ENCODE measurements at regions not wholly inside any gene's neighbourhood (a gene's known extent, or its start where the extent isn't known, plus 50 kb on each side); places are given as distances from the start of the nearest gene placed in this dataset.
"Not testable (repeated sequence)": the region's sequence is repeated elsewhere in the genome, so short reads cannot be mapped to it uniquely, and the experiment has no call there.

GRCh38 chr10:125592897-125593296 is 90.1 kb downstream of the TEX36 start:
- Mint-ChIP-seq H3K36me3 (ENCODE audit: low read depth) (peaks cover 6% of the 10 kb centered on the region), H3K4me1 (ENCODE audit: low read depth) (no peaks in the 10 kb centered on the region), H3K9me3 (ENCODE audit: low read depth) (peaks cover 20% of the 10 kb centered on the region), H3K27me3 (ENCODE audit: low read depth) (peaks cover 21% of the 10 kb centered on the region), H3K27ac (ENCODE audit: unreplicated experiment) (no peak overlapping the region), H3K4me3 (ENCODE audit: unreplicated experiment) (no peak overlapping the region)
- DNase-seq (ENCODE audit: low spot score) = no peak
- no peak for TF ChIP-seq CTCF (IDR thresholded peaks at IDR 0.05)

DNA sequence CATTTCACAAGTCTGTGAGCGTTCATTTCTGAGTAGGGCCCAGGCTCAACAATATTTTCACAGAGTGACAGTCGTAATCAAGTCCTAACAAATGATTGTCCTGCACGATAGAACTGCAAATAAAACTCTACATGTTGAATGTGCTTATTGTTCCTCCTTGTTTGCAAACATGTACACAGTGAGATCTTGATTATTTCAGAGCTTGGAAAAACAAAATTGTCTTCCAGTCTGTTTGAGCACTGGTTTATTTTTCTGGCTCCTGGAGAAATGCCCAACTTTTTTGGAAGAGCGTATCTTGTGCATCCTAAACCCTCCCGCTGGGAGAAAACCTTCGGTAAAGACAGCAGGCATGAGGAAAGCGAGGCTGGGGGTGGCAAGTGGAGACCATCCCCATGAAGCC is 91.1 kb downstream of the TEX36 start:
- H3K36me3 Mint-ChIP-seq (ENCODE audit: low read depth) = peaks cover 6% of the 10 kb centered on the region
- peaks cover 22% of the 10 kb centered on the region for H3K27me3 Mint-ChIP-seq (ENCODE audit: low read depth)
- H3K9me3 Mint-ChIP-seq (ENCODE audit: low read depth) = peaks cover 17% of the 10 kb centered on the region
- no peak for DNase-seq (ENCODE audit: low spot score)
- H3K27ac Mint-ChIP-seq (ENCODE audit: unreplicated experiment) = no peak overlapping the region
- H3K4me3 Mint-ChIP-seq (ENCODE audit: unreplicated experiment) = no peak overlapping the region
- no peaks in the 10 kb centered on the region for H3K4me1 Mint-ChIP-seq (ENCODE audit: low read depth)
- no peak for TF ChIP-seq CTCF (IDR thresholded peaks at IDR 0.05)

- not testable (repeated sequence) for H3K4me1 Mint-ChIP-seq (ENCODE audit: low read depth); H3K36me3 Mint-ChIP-seq (ENCODE audit: low read depth); DNase-seq (ENCODE audit: low spot score); H3K4me3 Mint-ChIP-seq (ENCODE audit: unreplicated experiment); H3K9me3 Mint-ChIP-seq (ENCODE audit: low read depth); H3K27ac Mint-ChIP-seq (ENCODE audit: unreplicated experiment)
- H3K27me3 Mint-ChIP-seq (ENCODE audit: low read depth) = peaks cover 17% of the 10 kb centered on the region
Observed at GRCh38 chr10:125588738-125589137, 94.2 kb downstream of the TEX36 start.

- no peaks in the 10 kb centered on the region for H3K36me3 Mint-ChIP-seq (ENCODE audit: low read depth)
- DNase-seq (ENCODE audit: low spot score) = no peak
- H3K9me3 Mint-ChIP-seq (ENCODE audit: low read depth) = peaks cover 3% of the 10 kb centered on the region
- no peaks in the 10 kb centered on the region for H3K4me1 Mint-ChIP-seq (ENCODE audit: low read depth)
- no peak overlapping the region for H3K4me3 Mint-ChIP-seq (ENCODE audit: unreplicated experiment)
- no peak overlapping the region for H3K27ac Mint-ChIP-seq (ENCODE audit: unreplicated experiment)
- TF ChIP-seq CTCF (IDR thresholded peaks at IDR 0.05) = no peak
- H3K27me3 Mint-ChIP-seq (ENCODE audit: low read depth) = peaks cover 12% of the 10 kb centered on the region
Observed at GRCh38 chr10:125584954-125585353, 98.0 kb downstream of the TEX36 start.

- Mint-ChIP-seq H3K4me3 (ENCODE audit: unreplicated experiment) (no peak overlapping the region), H3K9me3 (ENCODE audit: low read depth) (peaks cover 4% of the 10 kb centered on the region), H3K27me3 (ENCODE audit: low read depth) (peaks cover 16% of the 10 kb centered on the region), H3K27ac (ENCODE audit: unreplicated experiment) (no peak overlapping the region), H3K4me1 (ENCODE audit: low read depth) (no peaks in the 10 kb centered on the region), H3K36me3 (ENCODE audit: low read depth) (no peaks in the 10 kb centered on the region)
- DNase-seq (ENCODE audit: low spot score) = no peak
- no peak for TF ChIP-seq CTCF (IDR thresholded peaks at IDR 0.05)
Observed at GRCh38 chr10:125578658-125579315, 104.2 kb downstream of the TEX36 start.

- Mint-ChIP-seq H3K4me1 (ENCODE audit: low read depth) (no peaks in the 10 kb centered on the region), H3K4me3 (ENCODE audit: unreplicated experiment) (no peak overlapping the region), H3K27ac (ENCODE audit: unreplicated experiment) (no peak overlapping the region), H3K36me3 (ENCODE audit: low read depth) (no peaks in the 10 kb centered on the region), H3K9me3 (ENCODE audit: low read depth) (peaks cover 4% of the 10 kb centered on the region), H3K27me3 (ENCODE audit: low read depth) (peaks cover 23% of the 10 kb centered on the region)
- DNase-seq (ENCODE audit: low spot score) = no peak
- TF ChIP-seq CTCF (IDR thresholded peaks at IDR 0.05) = no peak
Observed at GRCh38 chr10:125575843-125576242, 107.1 kb downstream of the TEX36 start.
